Stomach (tissue), 8 donors: ENCODE measurements at regions not wholly inside any gene's neighbourhood (a gene's known extent, or its start where the extent isn't known, plus 50 kb on each side); places are given as distances from the start of the nearest gene placed in this dataset.
"Not testable (repeated sequence)": the region's sequence is repeated elsewhere in the genome, so short reads cannot be mapped to it uniquely, and the experiment has no call there.

ENCODE experiments used
- DNase-seq, 2 donors: peaks; one replicate each; pipeline versions ENCODE4 v3.0.0 to v3.0.0-alpha.2; 2013 to 2019
- H3K27ac ChIP-seq, 5 donors: fragments of 200-600 bp in 4 of 5; sonication (generic) in 4 of 5; one replicate each; pipeline ENCODE4 v1.5.1; 2013 to 2019; ENCODE audit warnings: mild to moderate bottlenecking in 1 of 5, moderate library complexity in 1 of 5
- H3K27me3 ChIP-seq, 3 donors: fragments of 200-600 bp; sonication (generic); one replicate each; pipeline ENCODE4 v1.5.1; 2017 to 2019; ENCODE audit warnings: mixed run types in 1 of 3
- H3K36me3 ChIP-seq, 4 donors: fragments of 200-600 bp; sonication (generic); 1 replicate in 3 of 4; 2 replicates in 1 of 4; pipeline ENCODE4 v1.5.1; 2016 to 2019
- H3K4me1 ChIP-seq, 4 donors: fragments of 200-600 bp; sonication (generic); one replicate each; pipeline ENCODE4 v1.5.1; 2016 to 2019
- H3K4me3 ChIP-seq, 4 donors: fragments of 200-600 bp; sonication (generic) in 3 of 4; one replicate each; pipeline ENCODE4 v1.5.1; 2016 to 2019; ENCODE audit warnings: mild to moderate bottlenecking in 1 of 4
- H3K9me3 ChIP-seq, 4 donors: fragments of 200-600 bp; sonication (generic); one replicate each; pipeline ENCODE4 v1.5.1; 2016 to 2019
- WGBS, 5 donors: extraction: QIAGEN DNeasy Blood & Tissue Kit in 3 of 5; methylation state at CpG; one replicate each; pipeline versions ENCODE4 v1.1.5 to v1.1.7; 2013 to 2018; 5-methylcytosine and 5-hydroxymethylcytosine counted together
- intact Hi-C: fragments of 100-400 bp; cut with DNase I; formaldehyde crosslinking; loops from one replicate; pipeline ENCODE4 v1.15.1; 2023; ENCODE audit warnings: low total_unique reads
- donor health status: healthy with polysubstance abuse.
- donor health status: Bipolar disorder and iron deficiency.
- donor health status: healthy.

- H3K9me3 ChIP-seq, DNase-seq, H3K36me3 ChIP-seq, intact Hi-C loops, H3K4me3 ChIP-seq, H3K27ac ChIP-seq, H3K4me1 ChIP-seq, H3K27me3 ChIP-seq: not testable (repeated sequence)
- WGBS, 5 donors: 50 to 54% methylated on average over 3 of the region's 4 CpGs; no CpG with 5 or more reads in 3 of the 5 donors
These were observed 192.8 kb upstream of the PLGLB2 start for GRCh38 chr2:87555082-87555481.

- H3K9me3 ChIP-seq, DNase-seq, H3K36me3 ChIP-seq, H3K4me3 ChIP-seq, H3K4me1 ChIP-seq, intact Hi-C loops, H3K27ac ChIP-seq, H3K27me3 ChIP-seq: not testable (repeated sequence)
- WGBS, 5 donors: 58 to 100% (median 89%) methylated on average over 1 to 2 of the region's 5 CpGs; no CpG with 5 or more reads in 1 of the 5 donors
These were observed 188.9 kb upstream of the PLGLB2 start for GRCh38 chr2:87559001-87559400.

GRCh38 chr2:87559735-87560134 lies 188.2 kb upstream of the PLGLB2 start:
- H3K27ac ChIP-seq, H3K4me3 ChIP-seq, H3K9me3 ChIP-seq, H3K36me3 ChIP-seq, H3K27me3 ChIP-seq, intact Hi-C loops, H3K4me1 ChIP-seq, DNase-seq: not testable (repeated sequence)
- WGBS, 5 donors: 80 to 100% (median 100%) methylated on average over 1 to 2 of the region's 2 CpGs

- H3K36me3 ChIP-seq, intact Hi-C loops, H3K27ac ChIP-seq, DNase-seq, H3K4me1 ChIP-seq, H3K9me3 ChIP-seq, H3K4me3 ChIP-seq, H3K27me3 ChIP-seq: not testable (repeated sequence)
- WGBS, 5 donors: 85 to 97% (median 92%) methylated on average over 1 of the region's 3 CpGs
These were observed 182.8 kb upstream of the PLGLB2 start for GRCh38 chr2:87565116-87565515.

- DNase-seq, H3K27me3 ChIP-seq, H3K27ac ChIP-seq, H3K9me3 ChIP-seq, intact Hi-C loops, H3K4me3 ChIP-seq, H3K4me1 ChIP-seq, H3K36me3 ChIP-seq: not testable (repeated sequence)
- 81 to 97% (median 90%) methylated on average over 3 of the region's 3 CpGs for WGBS, 5 donors
These were observed 181.4 kb upstream of the PLGLB2 start for GRCh38 chr2:87566531-87566930.

- H3K4me1 ChIP-seq, H3K36me3 ChIP-seq, H3K27ac ChIP-seq, H3K4me3 ChIP-seq, DNase-seq, H3K27me3 ChIP-seq, H3K9me3 ChIP-seq, intact Hi-C loops: not testable (repeated sequence)
- WGBS, 5 donors: 85 to 98% (median 93%) methylated on average over 10 of the region's 11 CpGs
These were observed 180.8 kb upstream of the PLGLB2 start for GRCh38 chr2:87567093-87567492.

- H3K36me3 ChIP-seq, intact Hi-C loops: not testable (repeated sequence)
These were observed 180.0 kb upstream of the PLGLB2 start for GRCh38 chr2:87567912-87568311.

GRCh38 chr2:87568554-87569278 lies 179.2 kb upstream of the PLGLB2 start:
- H3K27me3 ChIP-seq, H3K9me3 ChIP-seq, intact Hi-C loops, H3K36me3 ChIP-seq, H3K27ac ChIP-seq, H3K4me3 ChIP-seq, DNase-seq, H3K4me1 ChIP-seq: not testable (repeated sequence)
- WGBS, 5 donors: 82 to 96% (median 89%) methylated on average over 8 of the region's 10 CpGs

More at GRCh38 chr2:87567912-87568311, 180.0 kb upstream of the PLGLB2 start:
- H3K4me1 ChIP-seq, H3K27me3 ChIP-seq, H3K27ac ChIP-seq, H3K9me3 ChIP-seq, DNase-seq, H3K4me3 ChIP-seq: not testable (repeated sequence)
- WGBS, 5 donors: 88 to 97% (median 93%) methylated on average over 2 of the region's 3 CpGs

GRCh38 chr2:87569689-87570397 lies 178.0 kb upstream of the PLGLB2 start:
- H3K36me3 ChIP-seq, H3K27ac ChIP-seq, H3K4me3 ChIP-seq, H3K4me1 ChIP-seq, H3K9me3 ChIP-seq, H3K27me3 ChIP-seq, DNase-seq, intact Hi-C loops: not testable (repeated sequence)
- 89 to 100% (median 94%) methylated on average over 4 to 10 of the region's 11 CpGs for WGBS, 5 donors

GRCh38 chr2:87571889-87572465 lies 175.9 kb upstream of the PLGLB2 start:
- intact Hi-C loops, H3K36me3 ChIP-seq, H3K27ac ChIP-seq, H3K4me3 ChIP-seq, H3K4me1 ChIP-seq, DNase-seq, H3K9me3 ChIP-seq, H3K27me3 ChIP-seq: not testable (repeated sequence)
- 86 to 100% (median 93%) methylated on average over 1 to 2 of the region's 8 CpGs; no CpG with 5 or more reads in 1 of the 5 donors for WGBS, 5 donors

GRCh38 chr2:87572906-87573305 lies 175.0 kb upstream of the PLGLB2 start:
- H3K36me3 ChIP-seq, H3K9me3 ChIP-seq, H3K4me3 ChIP-seq, H3K27me3 ChIP-seq, H3K4me1 ChIP-seq, intact Hi-C loops: not testable (repeated sequence)
- DNase-seq: peak in 1 of 2 donors; percentile 66
- 27 to 72% (median 48%) methylated on average over 4 to 5 of the region's 12 CpGs; no CpG with 5 or more reads in 2 of the 5 donors for WGBS, 5 donors
- peak overlapping the region in 1 of 5 donors; percentile 20 for H3K27ac ChIP-seq
